Adipocyte (in vitro differentiated cells): ENCODE measurements at regions not wholly inside any gene's neighbourhood (a gene's known extent, or its start where the extent isn't known, plus 50 kb on each side); places are given as distances from the start of the nearest gene placed in this dataset.
"Not testable (repeated sequence)": the region's sequence is repeated elsewhere in the genome, so short reads cannot be mapped to it uniquely, and the experiment has no call there.

Source experiments
- DNase-seq: peaks from one replicate; pipeline ENCODE4 v3.0.0-alpha.2; 2015; ENCODE audit warnings: low read depth
- H3K27me3 ChIP-seq: replicated peaks from 2 replicates; pipeline ENCODE4 v1.7.0; 2013; ENCODE audit warnings: mild to moderate bottlenecking, low read length, moderate library complexity; ENCODE audit not compliant: control insufficient read depth, insufficient read depth
- H3K36me3 ChIP-seq: 2 replicates; pipeline ENCODE4 v1.7.0; 2013; ENCODE audit warnings: low read length, mild to moderate bottlenecking, moderate library complexity; ENCODE audit not compliant: control insufficient read depth, insufficient read depth, severe bottlenecking
- H3K4me1 ChIP-seq: 2 replicates; pipeline ENCODE4 v1.7.0; 2013; ENCODE audit warnings: mild to moderate bottlenecking, low read length, moderate library complexity; ENCODE audit not compliant: control insufficient read depth, insufficient read depth
- H3K4me3 ChIP-seq: 2 replicates; pipeline ENCODE4 v1.7.0; 2013; ENCODE audit warnings: mild to moderate bottlenecking, low read length, moderate library complexity
- H3K9ac ChIP-seq: 2 replicates; pipeline ENCODE4 v1.7.0; 2013; ENCODE audit warnings: mild to moderate bottlenecking, low read length, moderate library complexity
- H3K9me3 ChIP-seq: 2 replicates; pipeline ENCODE4 v1.7.0; 2013; ENCODE audit warnings: mild to moderate bottlenecking, low read length, moderate library complexity; ENCODE audit not compliant: control insufficient read depth

- not testable (repeated sequence) for H3K36me3 ChIP-seq, H3K9ac ChIP-seq, H3K27me3 ChIP-seq, H3K4me3 ChIP-seq, H3K4me1 ChIP-seq, DNase-seq, H3K9me3 ChIP-seq
Observed at GRCh38 chr15:30769390-30770124, 134.2 kb upstream of the FAN1 start.

- no peak overlapping the region for H3K9ac ChIP-seq
- no peaks in the 10 kb centered on the region for H3K9me3 ChIP-seq
- no peak for DNase-seq
- H3K4me1 ChIP-seq = no peaks in the 10 kb centered on the region
- H3K4me3 ChIP-seq = no peak overlapping the region
- no peaks in the 10 kb centered on the region for H3K27me3 ChIP-seq
- H3K36me3 ChIP-seq = no peaks in the 10 kb centered on the region
Observed at GRCh38 chr15:30770759-30771158, 133.0 kb upstream of the FAN1 start.

GRCh38 chr15:30783019-30783418 lies 120.7 kb upstream of the FAN1 start:
- H3K4me3 ChIP-seq = no peak overlapping the region
- no peak overlapping the region for H3K9ac ChIP-seq
- no peaks in the 10 kb centered on the region for H3K36me3 ChIP-seq
- no peaks in the 10 kb centered on the region for H3K9me3 ChIP-seq
- H3K27me3 ChIP-seq = no peaks in the 10 kb centered on the region
- no peaks in the 10 kb centered on the region for H3K4me1 ChIP-seq
- DNase-seq = no peak

- no peak for DNase-seq
- Histone ChIP-seq H3K9ac (no peak overlapping the region), H3K9me3 (no peaks in the 10 kb centered on the region), H3K36me3 (no peaks in the 10 kb centered on the region), H3K27me3 (peaks cover 5% of the 10 kb centered on the region), H3K4me3 (no peak overlapping the region), H3K4me1 (no peaks in the 10 kb centered on the region)
Observed at GRCh38 chr15:30788595-30788994, 115.1 kb upstream of the FAN1 start.

- Histone ChIP-seq H3K4me3 (no peak overlapping the region), H3K36me3 (no peaks in the 10 kb centered on the region), H3K9ac (no peak overlapping the region), H3K4me1 (no peaks in the 10 kb centered on the region), H3K9me3 (no peaks in the 10 kb centered on the region), H3K27me3 (peaks cover 8% of the 10 kb centered on the region)
- no peak for DNase-seq
Observed at GRCh38 chr15:30791239-30792175, 112.2 kb upstream of the FAN1 start.

GRCh38 chr15:30792843-30793242 lies 110.9 kb upstream of the FAN1 start:
- peaks cover 11% of the 10 kb centered on the region for H3K27me3 ChIP-seq
- H3K36me3 ChIP-seq, DNase-seq, H3K9me3 ChIP-seq, H3K4me3 ChIP-seq, H3K4me1 ChIP-seq, H3K9ac ChIP-seq: not testable (repeated sequence)

GRCh38 chr15:30794388-30794787 lies 109.3 kb upstream of the FAN1 start:
- no peak overlapping the region for H3K9ac ChIP-seq
- H3K27me3 ChIP-seq = peaks cover 11% of the 10 kb centered on the region
- H3K9me3 ChIP-seq = no peaks in the 10 kb centered on the region
- no peak for DNase-seq
- no peak overlapping the region for H3K4me3 ChIP-seq
- H3K4me1 ChIP-seq = no peaks in the 10 kb centered on the region
- no peaks in the 10 kb centered on the region for H3K36me3 ChIP-seq

- H3K4me1 ChIP-seq, H3K9me3 ChIP-seq, DNase-seq, H3K36me3 ChIP-seq, H3K27me3 ChIP-seq, H3K9ac ChIP-seq, H3K4me3 ChIP-seq: not testable (repeated sequence)
Observed at GRCh38 chr15:30799565-30799964, 104.2 kb upstream of the FAN1 start.

GRCh38 chr15:30801140-30801895 lies 102.4 kb upstream of the FAN1 start:
- not testable (repeated sequence) for H3K9me3 ChIP-seq, H3K4me3 ChIP-seq, H3K9ac ChIP-seq, H3K27me3 ChIP-seq, H3K36me3 ChIP-seq, DNase-seq, H3K4me1 ChIP-seq

GRCh38 chr15:30802001-30802400 lies 101.7 kb upstream of the FAN1 start:
- H3K27me3 ChIP-seq, H3K36me3 ChIP-seq, H3K4me3 ChIP-seq, H3K9me3 ChIP-seq, DNase-seq, H3K4me1 ChIP-seq, H3K9ac ChIP-seq: not testable (repeated sequence)

GRCh38 chr15:30803703-30804102 lies 100.0 kb upstream of the FAN1 start:
- not testable (repeated sequence) for H3K9me3 ChIP-seq, H3K4me1 ChIP-seq, DNase-seq, H3K9ac ChIP-seq, H3K36me3 ChIP-seq, H3K27me3 ChIP-seq, H3K4me3 ChIP-seq
